Trophoblast cell (in vitro differentiated cells and primary cell): ENCODE measurements at regions not wholly inside any gene's neighbourhood (a gene's known extent, or its start where the extent isn't known, plus 50 kb on each side); places are given as distances from the start of the nearest gene placed in this dataset.

Experiments
- DNase-seq, 2 donors: peaks; one replicate each; pipeline ENCODE4 v3.0.0-alpha.2; 2016
- H2AFZ ChIP-seq: 2 replicates; pipeline ENCODE4 v1.6.1; 2013; ENCODE audit warnings: low read length, moderate library complexity, mild to moderate bottlenecking; ENCODE audit not compliant: insufficient read depth, poor library complexity
- H2AK5ac ChIP-seq: 2 replicates; pipeline ENCODE4 v1.6.1; 2013; ENCODE audit warnings: mild to moderate bottlenecking, low read length
- H2BK120ac ChIP-seq: 2 replicates; pipeline ENCODE4 v1.6.1; 2013; ENCODE audit warnings: low read length, mild to moderate bottlenecking, moderate library complexity; ENCODE audit not compliant: insufficient read depth, poor library complexity
- H2BK12ac ChIP-seq: 2 replicates; pipeline ENCODE4 v1.6.1; 2013; ENCODE audit warnings: mild to moderate bottlenecking, low read length, moderate library complexity
- H2BK5ac ChIP-seq: 2 replicates; pipeline ENCODE4 v1.6.1; 2013; ENCODE audit warnings: low read length, low read depth, moderate library complexity, mild to moderate bottlenecking; ENCODE audit not compliant: poor library complexity
- H3K14ac ChIP-seq: 2 replicates; pipeline ENCODE4 v1.6.1; 2013; ENCODE audit warnings: mild to moderate bottlenecking, low read length
- H3K18ac ChIP-seq: 2 replicates; pipeline ENCODE4 v1.6.1; 2013; ENCODE audit warnings: mild to moderate bottlenecking, low read length
- H3K23ac ChIP-seq: 2 replicates; pipeline ENCODE4 v1.6.1; 2013; ENCODE audit warnings: low read length
- H3K27ac ChIP-seq: 2 replicates; pipeline ENCODE4 v1.5.1; 2013; ENCODE audit warnings: low read depth, mild to moderate bottlenecking, inconsistent platforms, low read length, moderate library complexity
- H3K27me3 ChIP-seq: 2 replicates; pipeline ENCODE4 v1.6.1; 2013; ENCODE audit warnings: inconsistent platforms, mild to moderate bottlenecking, low read length, moderate library complexity; ENCODE audit not compliant: insufficient read depth
- H3K36me3 ChIP-seq, 2 experiments: 1 replicate in 1 of 2; 2 replicates in 1 of 2; pipeline ENCODE4 v1.6.1; 2013; ENCODE audit warnings: low read length in 2 of 2, mild to moderate bottlenecking in 2 of 2, moderate library complexity in 1 of 2; ENCODE audit not compliant: insufficient read depth in 2 of 2, control insufficient read depth in 1 of 2
- H3K4ac ChIP-seq: 2 replicates; pipeline ENCODE4 v1.6.1; 2013; ENCODE audit warnings: low read depth, mild to moderate bottlenecking, low read length, moderate library complexity
- H3K4me1 ChIP-seq, 2 experiments: 1 replicate in 1 of 2; 2 replicates in 1 of 2; pipeline ENCODE4 v1.6.1; 2013; ENCODE audit warnings: low read length in 2 of 2, mild to moderate bottlenecking in 2 of 2, moderate library complexity in 1 of 2; ENCODE audit not compliant: insufficient read depth in 2 of 2, control insufficient read depth in 1 of 2
- H3K4me2 ChIP-seq: 2 replicates; pipeline ENCODE4 v1.6.1; 2013; ENCODE audit warnings: inconsistent platforms, mild to moderate bottlenecking, low read length, moderate library complexity
- H3K4me3 ChIP-seq: 2 replicates; pipeline ENCODE4 v1.5.1; 2013; ENCODE audit warnings: mild to moderate bottlenecking, low read depth, low read length, inconsistent platforms
- H3K79me1 ChIP-seq: one replicate; pipeline ENCODE4 v1.6.1; 2013; ENCODE audit warnings: low read length
- H3K79me2 ChIP-seq: 2 replicates; pipeline ENCODE4 v1.6.1; 2013; ENCODE audit warnings: low read length, mild to moderate bottlenecking; ENCODE audit not compliant: control insufficient read depth, insufficient read depth, poor library complexity
- H3K9ac ChIP-seq: 2 replicates; pipeline ENCODE4 v1.6.1; 2013; ENCODE audit warnings: mild to moderate bottlenecking, low read length
- H3K9me3 ChIP-seq: 2 replicates; pipeline ENCODE4 v1.6.1; 2013; ENCODE audit warnings: low read depth, mild to moderate bottlenecking, control low read depth, inconsistent platforms, low read length; ENCODE audit not compliant: insufficient read depth
- H4K12ac ChIP-seq: 2 replicates; pipeline ENCODE4 v1.6.1; 2013; ENCODE audit warnings: low read depth, mild to moderate bottlenecking, low read length, moderate library complexity
- H4K8ac ChIP-seq: 2 replicates; pipeline ENCODE4 v1.6.1; 2013; ENCODE audit warnings: low read depth, mild to moderate bottlenecking, low read length, moderate library complexity
- H4K91ac ChIP-seq: one replicate; pipeline ENCODE4 v1.6.1; 2013; ENCODE audit warnings: low read depth, mild to moderate bottlenecking, low read length, moderate library complexity
- WGBS: extraction: QIAGEN DNeasy Blood & Tissue Kit; methylation state at CpG from one replicate; pipeline ENCODE4 v1.1.7; 2013; ENCODE audit warnings: missing lambda C conversion rate; ENCODE audit not compliant: insufficient read length, insufficient coverage; ENCODE audit errors: extremely low coverage; 5-methylcytosine and 5-hydroxymethylcytosine counted together

GRCh38 chr15:97790180-97790579 lies 170.3 kb upstream of the ARRDC4 start:
- no peak for DNase-seq
- Histone ChIP-seq H2BK12ac (no peak overlapping the region), H3K18ac (no peak overlapping the region), H4K8ac (no peak overlapping the region), H3K79me1 (no peaks in the 10 kb centered on the region), H3K4me1 (no peaks in the 10 kb centered on the region), H3K27me3 (no peaks in the 10 kb centered on the region), H3K9me3 (no peaks in the 10 kb centered on the region), H2BK120ac (no peak overlapping the region), H3K14ac (no peak overlapping the region), H3K79me2 (no peaks in the 10 kb centered on the region), H4K91ac (no peak overlapping the region), H2AK5ac (no peak overlapping the region), H2AFZ (no peak overlapping the region), H3K4me2 (no peak overlapping the region), H3K9ac (no peak overlapping the region), H4K12ac (no peak overlapping the region), H2BK5ac (no peak overlapping the region), H3K4ac (no peak overlapping the region), H3K36me3 (no peaks in the 10 kb centered on the region), H3K4me3 (no peak overlapping the region), H3K23ac (no peak overlapping the region), H3K27ac (no peak overlapping the region)

GRCh38 chr15:97791824-97792792 lies 168.4 kb upstream of the ARRDC4 start:
- no peaks in the 10 kb centered on the region for H3K27me3 ChIP-seq
- H2BK5ac ChIP-seq, result no peak overlapping the region
- H2AFZ ChIP-seq, result no peak overlapping the region
- no peak overlapping the region for H4K8ac ChIP-seq
- H3K14ac ChIP-seq, result no peak overlapping the region
- no peaks in the 10 kb centered on the region for H3K79me1 ChIP-seq
- no peaks in the 10 kb centered on the region for H3K79me2 ChIP-seq
- no peaks in the 10 kb centered on the region for H3K36me3 ChIP-seq
- no peak overlapping the region for H3K18ac ChIP-seq
- H3K4me1 ChIP-seq, result no peaks in the 10 kb centered on the region
- no peak overlapping the region for H3K27ac ChIP-seq
- H3K4me2 ChIP-seq, result no peak overlapping the region
- DNase-seq, result no peak
- no peak overlapping the region for H4K12ac ChIP-seq
- no CpG with 5 or more reads among the region's 17 CpGs for WGBS
- no peak overlapping the region for H2BK12ac ChIP-seq
- no peak overlapping the region for H2AK5ac ChIP-seq
- H3K9me3 ChIP-seq, result no peaks in the 10 kb centered on the region
- H3K4ac ChIP-seq, result no peak overlapping the region
- H4K91ac ChIP-seq, result no peak overlapping the region
- H3K9ac ChIP-seq, result no peak overlapping the region
- no peak overlapping the region for H3K4me3 ChIP-seq
- H2BK120ac ChIP-seq, result no peak overlapping the region
- H3K23ac ChIP-seq, result no peak overlapping the region

GRCh38 chr15:97804950-97805349 lies 155.6 kb upstream of the ARRDC4 start:
- no peak overlapping the region for H3K9ac ChIP-seq
- WGBS, result no CpG with 5 or more reads among the region's 3 CpGs
- no peak overlapping the region for H3K4me3 ChIP-seq
- no peak overlapping the region for H2AFZ ChIP-seq
- H3K79me2 ChIP-seq, result no peaks in the 10 kb centered on the region
- no peak overlapping the region for H3K23ac ChIP-seq
- DNase-seq, result no peak
- H3K18ac ChIP-seq, result no peak overlapping the region
- no peaks in the 10 kb centered on the region for H3K27me3 ChIP-seq
- H3K9me3 ChIP-seq, result no peaks in the 10 kb centered on the region
- H2BK120ac ChIP-seq, result no peak overlapping the region
- no peaks in the 10 kb centered on the region for H3K36me3 ChIP-seq
- H3K4ac ChIP-seq, result no peak overlapping the region
- no peak overlapping the region for H2AK5ac ChIP-seq
- no peak overlapping the region for H3K14ac ChIP-seq
- H2BK5ac ChIP-seq, result no peak overlapping the region
- no peak overlapping the region for H3K4me2 ChIP-seq
- H4K8ac ChIP-seq, result no peak overlapping the region
- H3K79me1 ChIP-seq, result no peaks in the 10 kb centered on the region
- H3K4me1 ChIP-seq, result no peaks in the 10 kb centered on the region
- no peak overlapping the region for H3K27ac ChIP-seq
- no peak overlapping the region for H4K12ac ChIP-seq
- no peak overlapping the region for H4K91ac ChIP-seq
- H2BK12ac ChIP-seq, result no peak overlapping the region

DNA sequence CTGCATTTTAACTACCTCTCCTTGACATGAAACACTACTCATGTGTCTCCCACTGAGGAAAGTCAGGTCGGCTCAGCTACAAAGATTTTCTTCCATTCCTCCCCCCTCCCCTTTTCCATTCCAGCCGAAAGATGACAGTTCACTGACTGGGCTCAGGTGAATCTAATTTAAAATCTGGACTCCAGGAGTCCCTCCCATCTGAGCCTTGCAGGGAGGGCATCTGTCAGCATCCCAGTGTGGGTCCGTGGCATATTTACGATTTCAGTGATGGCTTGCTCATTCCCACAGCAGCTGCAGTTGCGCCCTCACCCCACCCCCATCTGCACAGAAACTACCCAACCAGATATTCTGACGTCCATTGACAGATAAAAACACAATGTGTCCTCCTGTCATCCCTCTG lies 153.7 kb upstream of the ARRDC4 start:
- no peak overlapping the region for H3K14ac ChIP-seq
- no peak overlapping the region for H2AFZ ChIP-seq
- H4K91ac ChIP-seq, result no peak overlapping the region
- no peaks in the 10 kb centered on the region for H3K79me1 ChIP-seq
- WGBS, result no CpG with 5 or more reads among the region's 6 CpGs
- no peak overlapping the region for H3K27ac ChIP-seq
- H3K4ac ChIP-seq, result no peak overlapping the region
- DNase-seq, result no peak
- H3K36me3 ChIP-seq, result no peaks in the 10 kb centered on the region
- H4K8ac ChIP-seq, result no peak overlapping the region
- H4K12ac ChIP-seq, result no peak overlapping the region
- H3K79me2 ChIP-seq, result no peaks in the 10 kb centered on the region
- no peak overlapping the region for H3K18ac ChIP-seq
- H3K4me2 ChIP-seq, result no peak overlapping the region
- H2AK5ac ChIP-seq, result no peak overlapping the region
- no peak overlapping the region for H2BK5ac ChIP-seq
- no peak overlapping the region for H2BK12ac ChIP-seq
- no peaks in the 10 kb centered on the region for H3K27me3 ChIP-seq
- H3K23ac ChIP-seq, result no peak overlapping the region
- no peak overlapping the region for H3K9ac ChIP-seq
- H3K4me3 ChIP-seq, result no peak overlapping the region
- no peak overlapping the region for H2BK120ac ChIP-seq
- H3K9me3 ChIP-seq, result peaks cover 5% of the 10 kb centered on the region
- no peaks in the 10 kb centered on the region for H3K4me1 ChIP-seq
